HepG2 (cell line): ENCODE measurements at regions not wholly inside any gene's neighbourhood (a gene's known extent, or its start where the extent isn't known, plus 50 kb on each side); places are given as distances from the start of the nearest gene placed in this dataset.

Experiments
- ATAC-seq: fragments of 200-7000 bp; cut with Tn5 transposase; 3 replicates; pipeline ENCODE4 v1.9.1; 2020; ENCODE audit warnings: mild to moderate bottlenecking, moderate library complexity
- BruUV-seq: library from RNA; stranded (reverse); fragments of 400-500 nt; replicated peaks from 2 replicates; lab custom pipeline; 2021; lab: Mats Ljungman, UMichigan
- CTCF ChIA-PET: fragments of 300-600 bp; formaldehyde crosslinking; extraction: SDS; loops from one replicate; lab custom pipeline; 2021; ENCODE audit warnings: low total read pairs, inconsistent platforms, low intra/inter-chr PET ratio; lab: Yijun Ruan, JAX
- POLR2A ChIA-PET: fragments of 350-600 bp; sonication (Branson Sonifier 250); formaldehyde crosslinking; loops from one replicate; lab custom pipeline; 2020; ENCODE audit warnings: antibody characterized with exemption, inconsistent platforms; lab: Yijun Ruan, JAX
- DNase-seq: peaks from one replicate; pipeline ENCODE4 v3.0.0-alpha.2; 2015; ENCODE audit warnings: low spot score
- FAIRE-seq: peaks from 3 replicates; lab custom pipeline; 2011; peaks lifted over from hg19 to GRCh38; lab: Jason Lieb, UNC
- H2AFZ ChIP-seq: one replicate; pipeline ENCODE4 v1.6.1; 2011; ENCODE audit warnings: low read length, inconsistent platforms
- H3K27ac ChIP-seq: fragments of 300-600 bp; 3 replicates; pipeline ENCODE4 v1.8.0; 2011; ENCODE audit warnings: mixed run types, mild to moderate bottlenecking, mixed read lengths, low read length, inconsistent platforms; ENCODE audit not compliant: insufficient read depth; ENCODE audit errors: extremely low read length
- H3K27me3 ChIP-seq, 2 experiments: fragments of 200-600 bp in 1 of 2; 2 replicates in 1 of 2; 3 replicates in 1 of 2; pipeline versions ENCODE4 v1.6.0 to v1.8.0; 2011; ENCODE audit warnings: low read length in 2 of 2, mild to moderate bottlenecking in 2 of 2, moderate library complexity in 2 of 2, inconsistent platforms in 1 of 2; ENCODE audit not compliant: insufficient read depth in 2 of 2, control insufficient read depth in 1 of 2
- H3K36me3 ChIP-seq, 2 experiments: fragments of 200-600 bp in 1 of 2; replicated peaks in 1 of 2; 2 replicates in 1 of 2; 3 replicates in 1 of 2; pipeline versions ENCODE4 v1.5.1 to v1.8.0; 2011; ENCODE audit warnings: low read length in 2 of 2, inconsistent platforms in 1 of 2; ENCODE audit not compliant: insufficient read depth in 2 of 2, control insufficient read depth in 1 of 2
- H3K4me1 ChIP-seq: 2 replicates; pipeline ENCODE4 v1.5.1; 2012; ENCODE audit warnings: low read length, inconsistent platforms; ENCODE audit not compliant: insufficient read depth
- H3K4me2 ChIP-seq: 2 replicates; pipeline ENCODE4 v1.6.0; 2011; ENCODE audit warnings: low read depth, low read length, inconsistent platforms
- H3K4me3 ChIP-seq, 3 experiments: fragments of 200-600 bp in 1 of 3; sonication (generic), shearing (Covaris generic) in 1 of 3; replicated peaks in 1 of 3; 2 replicates each; pipeline ENCODE4 v1.5.1; 2011 to 2016; ENCODE audit warnings: low read length in 3 of 3, inconsistent platforms in 2 of 3, low read depth in 2 of 3, mild to moderate bottlenecking in 2 of 3, control low read depth in 1 of 3, mixed read lengths in 1 of 3; ENCODE audit not compliant: insufficient read depth in 1 of 3
- H3K79me2 ChIP-seq: one replicate; pipeline ENCODE4 v1.6.1; 2011; ENCODE audit warnings: low read length, inconsistent platforms; ENCODE audit not compliant: insufficient read depth
- H3K9ac ChIP-seq: 2 replicates; pipeline ENCODE4 v1.6.0; 2011; ENCODE audit warnings: mild to moderate bottlenecking, low read depth, low read length, inconsistent platforms; ENCODE audit not compliant: insufficient read depth
- H3K9me3 ChIP-seq: 2 replicates; pipeline ENCODE4 v1.5.1; 2012; ENCODE audit warnings: mild to moderate bottlenecking, low read length
- H4K20me1 ChIP-seq: 2 replicates; pipeline ENCODE4 v1.6.0; 2011; ENCODE audit warnings: inconsistent platforms, mild to moderate bottlenecking, low read length, moderate library complexity; ENCODE audit not compliant: insufficient read depth
- ARID5B ChIP-seq: IDR thresholded peaks from 2 replicates; pipeline ENCODE4 v1.4.0; 2020; ENCODE audit warnings: mild to moderate bottlenecking, missing genetic modification reagents
- CEBPB ChIP-seq: IDR thresholded peaks from 2 replicates; pipeline ENCODE4 v1.6.1; 2011; ENCODE audit warnings: low read depth, low read length, improper control_type of control experiment, borderline replicate concordance
- CEBPG ChIP-seq: IDR thresholded peaks from 2 replicates; pipeline ENCODE4 v1.6.1; 2016
- DPF2 ChIP-seq: sonication (generic); formaldehyde crosslinking; IDR thresholded peaks from 2 replicates; pipeline ENCODE4 v1.4.0; 2020; ENCODE audit warnings: mild to moderate bottlenecking, low read depth, missing genetic modification reagents, borderline replicate concordance
- FOXA3 ChIP-seq: IDR thresholded peaks from 2 replicates; pipeline ENCODE4 v1.6.1; 2016; ENCODE audit warnings: missing genetic modification reagents, missing compliant biosample characterization
- JUNB ChIP-seq: sonication (generic); formaldehyde crosslinking; IDR thresholded peaks from 2 replicates; pipeline ENCODE4 v1.8.0; 2022; ENCODE audit warnings: missing genetic modification reagents, mild to moderate bottlenecking, borderline replicate concordance
- KLF16 ChIP-seq, 2 experiments: sonication (generic) in 1 of 2; formaldehyde crosslinking in 1 of 2; IDR thresholded peaks; 2 replicates each; pipeline versions ENCODE4 v1.6.1 to v1.8.0; 2016 to 2023; ENCODE audit warnings: missing genetic modification reagents in 2 of 2, missing compliant biosample characterization in 1 of 2
- SAP130 ChIP-seq: IDR thresholded peaks from 2 replicates; pipeline ENCODE4 v1.6.1; 2016; ENCODE audit warnings: low read depth
- SIX1 ChIP-seq: sonication (generic); formaldehyde crosslinking; IDR thresholded peaks from 2 replicates; pipeline ENCODE4 v1.4.0; 2020; ENCODE audit warnings: missing genetic modification reagents, borderline replicate concordance
- ZNF512B ChIP-seq: sonication (generic); formaldehyde crosslinking; IDR thresholded peaks from 2 replicates; pipeline ENCODE4 v1.5.1; 2020; ENCODE audit warnings: missing genetic modification reagents, mild to moderate bottlenecking, borderline replicate concordance
- ZNF652 ChIP-seq: IDR thresholded peaks from 2 replicates; pipeline ENCODE4 v1.6.1; 2016; ENCODE audit warnings: low read depth, borderline replicate concordance
- ZNF678 ChIP-seq: sonication (generic); formaldehyde crosslinking; IDR thresholded peaks from 2 replicates; pipeline ENCODE4 v1.4.0; 2020; ENCODE audit warnings: mild to moderate bottlenecking, missing genetic modification reagents
- WGBS: methylation state at CpG from one replicate; pipeline ENCODE4 v1.1.6; 2017; ENCODE audit warnings: low lambda C conversion rate; 5-methylcytosine and 5-hydroxymethylcytosine counted together
- in situ Hi-C: cut with HindIII; loops from 2 replicates; pipeline ENCODE4 v1.10.0; 2017; ENCODE audit warnings: low pct_unique_long_range_greater_than_20kb; ENCODE audit not compliant: extremely low pct_ligation_motif_present
- intact Hi-C: fragments of 100-400 bp; cut with micrococcal nuclease; formaldehyde crosslinking; loops from one replicate; pipeline ENCODE4 v1.10.0; 2022; ENCODE audit not compliant: unreplicated experiment

- intact Hi-C loops: no loop called here
- in situ Hi-C loops: no loop called here
- no peak for ATAC-seq
- no peak overlapping the region for H3K4me3 ChIP-seq
- BruUV-seq: no TSS peak
- H3K4me1 ChIP-seq: peaks cover 17% of the 10 kb centered on the region
- peaks cover 0 to 2% of the 10 kb centered on the region in 2 experiments; a peak in 1 of 5 replicates for H3K27me3 ChIP-seq
- DNase-seq: no peak
- no peaks in the 10 kb centered on the region for H3K79me2 ChIP-seq
- no peak overlapping the region for H3K27ac ChIP-seq
- H3K36me3 ChIP-seq: no peaks in the 10 kb centered on the region
- H2AFZ ChIP-seq: no peak overlapping the region
- FAIRE-seq: no peak
- no peaks in the 10 kb centered on the region for H3K9me3 ChIP-seq
- no peak overlapping the region for H3K4me2 ChIP-seq
- H4K20me1 ChIP-seq: no peaks in the 10 kb centered on the region
- CTCF ChIA-PET: no interaction called here
- 65% methylated on average over 2 of the region's 2 CpGs for WGBS
- POLR2A ChIA-PET: interaction anchor here (2.4 kb wide), 1 partner anchor 71 kb away, joined by 7 read pairs; the partner anchor contains the start of gene FGGY
- H3K9ac ChIP-seq: no peak overlapping the region
- no peak for TF ChIP-seq SIX1
Observed at GRCh38 chr1:59225594-59226316, 71.1 kb upstream of the FGGY start.

- DNase-seq (no peak), ATAC-seq (no peak), FAIRE-seq (no peak)
- H3K9ac ChIP-seq: no peak overlapping the region
- no peak for TF ChIP-seq DPF2 (CRISPR knock-in tag)
- peak; percentile 89 for TF ChIP-seq CEBPB
- peak; percentile 69 for TF ChIP-seq CEBPG (CRISPR knock-in tag)
- TF ChIP-seq ZNF678 (CRISPR knock-in tag): no peak
- no peak for TF ChIP-seq JUNB (CRISPR knock-in tag)
- no peak for TF ChIP-seq ZNF512B (CRISPR knock-in tag)
- peak; percentile 74 for TF ChIP-seq ZNF652 (CRISPR knock-in tag)
- 0 out of 2 replicates have a peak, but pooled peaks have one; percentile 17 for TF ChIP-seq FOXA3 (CRISPR knock-in tag)
- TF ChIP-seq KLF16 (CRISPR knock-in tag; IDR thresholded peaks at IDR 0.05): no peak
- no peak for TF ChIP-seq SAP130
- peak; percentile 25; the same call in 1 of the 2 replicates for TF ChIP-seq ARID5B (CRISPR knock-in tag)
- CTCF ChIA-PET: no interaction called here
- H3K36me3 ChIP-seq: no peaks in the 10 kb centered on the region
- BruUV-seq: no TSS peak
- no peaks in the 10 kb centered on the region for H3K79me2 ChIP-seq
- no peak overlapping the region for H2AFZ ChIP-seq
- H3K9me3 ChIP-seq: no peaks in the 10 kb centered on the region
- in situ Hi-C loops: no loop called here
- no peak overlapping the region for H3K27ac ChIP-seq
- intact Hi-C loops: no loop called here
- peaks cover 27% of the 10 kb centered on the region for H3K4me1 ChIP-seq
- H4K20me1 ChIP-seq: no peaks in the 10 kb centered on the region
- H3K4me2 ChIP-seq: no peak overlapping the region
- POLR2A ChIA-PET: no interaction called here
- H3K27me3 ChIP-seq: no peaks in the 10 kb centered on the region; a peak in 2 of 5 replicates
- no peak overlapping the region for H3K4me3 ChIP-seq
Observed at GRCh38 chr1:59229138-59229537, 67.8 kb upstream of the FGGY start.
